CD8-positive, alpha-beta memory T cell (primary cell): ENCODE measurements at regions not wholly inside any gene's neighbourhood (a gene's known extent, or its start where the extent isn't known, plus 50 kb on each side); places are given as distances from the start of the nearest gene placed in this dataset.

Source experiments
- CTCF ChIA-PET: fragments of 350-600 bp; sonication (Branson Sonifier 250); formaldehyde crosslinking; loops from one replicate; lab custom pipeline; 2021; ENCODE audit warnings: antibody characterized with exemption; lab: Charles Lee
- POLR2A ChIA-PET: fragments of 350-600 bp; sonication (Branson Sonifier 250); formaldehyde crosslinking; loops from one replicate; lab custom pipeline; 2021; ENCODE audit warnings: antibody characterized with exemption; lab: Charles Lee
- DNase-seq, 5 donors: peaks; one replicate each; pipeline versions ENCODE4 v3.0.0 to v3.0.0-alpha.2; 2020 to 2022; ENCODE audit warnings: mixed read lengths in 1 of 5
- H3K27ac ChIP-seq: one replicate; pipeline ENCODE4 v1.7.0; 2013; ENCODE audit warnings: low read depth, mild to moderate bottlenecking, low read length, moderate library complexity
- H3K27me3 ChIP-seq: 2 replicates; pipeline ENCODE4 v1.7.0; 2013; ENCODE audit warnings: low read length, mild to moderate bottlenecking; ENCODE audit not compliant: insufficient read depth, poor library complexity, severe bottlenecking
- H3K36me3 ChIP-seq: 2 replicates; pipeline ENCODE4 v1.7.0; 2013; ENCODE audit warnings: mild to moderate bottlenecking, low read length, moderate library complexity; ENCODE audit not compliant: insufficient read depth
- H3K4me1 ChIP-seq: 2 replicates; pipeline ENCODE4 v1.7.0; 2013; ENCODE audit warnings: mild to moderate bottlenecking, low read length, moderate library complexity; ENCODE audit not compliant: insufficient read depth
- H3K4me3 ChIP-seq: 2 replicates; pipeline ENCODE4 v1.7.0; 2013; ENCODE audit warnings: mild to moderate bottlenecking, low read length
- H3K9me3 ChIP-seq: 2 replicates; pipeline ENCODE4 v1.7.0; 2013; ENCODE audit warnings: mild to moderate bottlenecking, low read length
- H3K27ac Mint-ChIP-seq, 8 donors: one replicate each; pipeline ENCODE4 v1.8.0; 2020 to 2021; ENCODE audit warnings: mixed read lengths in 8 of 8, mild to moderate bottlenecking in 6 of 8, inconsistent platforms in 3 of 8, moderate library complexity in 3 of 8
- H3K27me3 Mint-ChIP-seq, 2 donors: one replicate each; pipeline ENCODE4 v1.8.0; 2020 to 2021; ENCODE audit warnings: mixed read lengths in 2 of 2, mild to moderate bottlenecking in 1 of 2, moderate library complexity in 1 of 2
- H3K36me3 Mint-ChIP-seq, 3 donors: one replicate each; pipeline ENCODE4 v1.8.0; 2020 to 2021; ENCODE audit warnings: mixed read lengths in 3 of 3, inconsistent platforms in 1 of 3, mild to moderate bottlenecking in 1 of 3
- H3K4me1 Mint-ChIP-seq, 3 donors: one replicate each; pipeline ENCODE4 v1.8.0; 2020 to 2021; ENCODE audit warnings: mixed read lengths in 3 of 3, inconsistent platforms in 1 of 3, mild to moderate bottlenecking in 1 of 3
- H3K4me3 Mint-ChIP-seq, 7 donors: one replicate each; pipeline ENCODE4 v1.8.0; 2020 to 2021; ENCODE audit warnings: mixed read lengths in 7 of 7, mild to moderate bottlenecking in 6 of 7, moderate library complexity in 4 of 7, inconsistent platforms in 2 of 7
- H3K9me3 Mint-ChIP-seq, 5 donors: one replicate each; pipeline ENCODE4 v1.8.0; 2020 to 2022; ENCODE audit warnings: mixed read lengths in 5 of 5, mild to moderate bottlenecking in 3 of 5, moderate library complexity in 2 of 5, inconsistent platforms in 1 of 5

- CTCF ChIA-PET: no interaction called here
- peaks cover 0 to 2% (median 2%) of the 10 kb centered on the region in 3 donors for H3K36me3 Mint-ChIP-seq
- POLR2A ChIA-PET: no interaction called here
- Histone ChIP-seq H3K27ac (no peak overlapping the region), H3K4me1 (peaks cover 8% of the 10 kb centered on the region), H3K9me3 (no peaks in the 10 kb centered on the region), H3K27me3 (no peaks in the 10 kb centered on the region), H3K4me3 (no peak overlapping the region), H3K36me3 (no peaks in the 10 kb centered on the region)
- H3K4me3 Mint-ChIP-seq: no peak overlapping the region
- no peak for DNase-seq
- H3K27ac Mint-ChIP-seq: peak overlapping the region in 2 of 8 donors; percentile 0 to 18
- peaks cover 14 to 34% (median 23%) of the 10 kb centered on the region in 3 donors for H3K4me1 Mint-ChIP-seq
- H3K9me3 Mint-ChIP-seq: no peaks in the 10 kb centered on the region
- H3K27me3 Mint-ChIP-seq: no peaks in the 10 kb centered on the region
Observed at GRCh38 chr6:149218471-149218870, 99.0 kb upstream of the TAB2 start.

- H3K27ac Mint-ChIP-seq: peak overlapping the region in 3 of 8 donors; percentile 12 to 54 (median 18)
- CTCF ChIA-PET: no interaction called here
- POLR2A ChIA-PET: no interaction called here
Observed at GRCh38 chr6:149218915-149219314, 98.6 kb upstream of the TAB2 start.

GRCh38 chr6:149220882-149221773, 96.4 kb upstream of the TAB2 start:
- peaks cover 0 to 3% (median 2%) of the 10 kb centered on the region in 3 donors for H3K36me3 Mint-ChIP-seq
- ChIA-PET POLR2A (no interaction called here), CTCF (interaction anchor here (1.1 kb wide), 1 partner anchor 10 kb away, joined by 3 read pairs; no protein-coding TSS in a partner anchor)
- peak overlapping the region in 1 of 8 donors; percentile 66 for H3K27ac Mint-ChIP-seq
- Histone ChIP-seq H3K36me3 (no peaks in the 10 kb centered on the region), H3K27ac (no peak overlapping the region), H3K4me3 (no peak overlapping the region), H3K4me1 (peaks cover 7% of the 10 kb centered on the region), H3K27me3 (no peaks in the 10 kb centered on the region), H3K9me3 (no peaks in the 10 kb centered on the region)
- no peak for DNase-seq
- no peak overlapping the region for H3K4me3 Mint-ChIP-seq
- no peaks in the 10 kb centered on the region for H3K27me3 Mint-ChIP-seq
- H3K9me3 Mint-ChIP-seq: no peaks in the 10 kb centered on the region
- H3K4me1 Mint-ChIP-seq: peaks cover 17 to 39% (median 23%) of the 10 kb centered on the region in 3 donors

More at GRCh38 chr6:149218915-149219314, 98.6 kb upstream of the TAB2 start:
- peaks cover 0 to 2% (median 2%) of the 10 kb centered on the region in 3 donors for H3K36me3 Mint-ChIP-seq
- Histone ChIP-seq H3K9me3 (no peaks in the 10 kb centered on the region), H3K4me3 (no peak overlapping the region), H3K4me1 (peaks cover 4% of the 10 kb centered on the region), H3K27ac (no peak overlapping the region), H3K27me3 (no peaks in the 10 kb centered on the region), H3K36me3 (no peaks in the 10 kb centered on the region)
- H3K9me3 Mint-ChIP-seq: no peaks in the 10 kb centered on the region
- DNase-seq: no peak
- no peak overlapping the region for H3K4me3 Mint-ChIP-seq
- H3K27me3 Mint-ChIP-seq: no peaks in the 10 kb centered on the region
- peaks cover 17 to 38% (median 23%) of the 10 kb centered on the region in 3 donors for H3K4me1 Mint-ChIP-seq

GRCh38 chr6:149221774-149222070, 95.8 kb upstream of the TAB2 start:
- Histone ChIP-seq H3K27ac (no peak overlapping the region), H3K4me3 (no peak overlapping the region), H3K36me3 (no peaks in the 10 kb centered on the region), H3K9me3 (no peaks in the 10 kb centered on the region), H3K27me3 (no peaks in the 10 kb centered on the region), H3K4me1 (peaks cover 7% of the 10 kb centered on the region)
- peaks cover 17 to 41% (median 19%) of the 10 kb centered on the region in 3 donors for H3K4me1 Mint-ChIP-seq
- DNase-seq: no peak
- ChIA-PET POLR2A (no interaction called here), CTCF (no interaction called here)
- peaks cover 0 to 5% (median 2%) of the 10 kb centered on the region in 3 donors for H3K36me3 Mint-ChIP-seq
- H3K27ac Mint-ChIP-seq: no peak overlapping the region
- no peak overlapping the region for H3K4me3 Mint-ChIP-seq
- no peaks in the 10 kb centered on the region for H3K9me3 Mint-ChIP-seq
- H3K27me3 Mint-ChIP-seq: no peaks in the 10 kb centered on the region

GRCh38 chr6:149223120-149223903, 94.2 kb upstream of the TAB2 start:
- Histone ChIP-seq H3K4me3 (no peak overlapping the region), H3K27ac (no peak overlapping the region), H3K4me1 (peaks cover 7% of the 10 kb centered on the region), H3K27me3 (no peaks in the 10 kb centered on the region), H3K9me3 (no peaks in the 10 kb centered on the region), H3K36me3 (no peaks in the 10 kb centered on the region)
- H3K9me3 Mint-ChIP-seq: no peaks in the 10 kb centered on the region
- DNase-seq: no peak
- no peak overlapping the region for H3K4me3 Mint-ChIP-seq
- no peak overlapping the region for H3K27ac Mint-ChIP-seq
- no peaks in the 10 kb centered on the region for H3K27me3 Mint-ChIP-seq
- CTCF ChIA-PET: interaction anchor here (1.0 kb wide), 1 partner anchor 169 kb away, joined by 3 read pairs; no protein-coding TSS in a partner anchor
- POLR2A ChIA-PET: no interaction called here
- H3K4me1 Mint-ChIP-seq: peaks cover 7 to 27% (median 14%) of the 10 kb centered on the region in 3 donors
- H3K36me3 Mint-ChIP-seq: peaks cover 0 to 5% (median 2%) of the 10 kb centered on the region in 3 donors

- no peaks in the 10 kb centered on the region for H3K9me3 Mint-ChIP-seq
- H3K27me3 Mint-ChIP-seq: no peaks in the 10 kb centered on the region
- Histone ChIP-seq H3K4me1 (peaks cover 4% of the 10 kb centered on the region), H3K9me3 (no peaks in the 10 kb centered on the region), H3K27ac (no peak overlapping the region), H3K36me3 (no peaks in the 10 kb centered on the region), H3K4me3 (no peak overlapping the region), H3K27me3 (no peaks in the 10 kb centered on the region)
- no peak overlapping the region for H3K4me3 Mint-ChIP-seq
- POLR2A ChIA-PET: no interaction called here
- H3K27ac Mint-ChIP-seq: no peak overlapping the region
- CTCF ChIA-PET: interaction anchor here (1.0 kb wide), 1 partner anchor 170 kb away, joined by 3 read pairs; no protein-coding TSS in a partner anchor
- peaks cover 0 to 5% (median 2%) of the 10 kb centered on the region in 3 donors for H3K36me3 Mint-ChIP-seq
- peaks cover 7 to 23% (median 9%) of the 10 kb centered on the region in 3 donors for H3K4me1 Mint-ChIP-seq
- no peak for DNase-seq
Observed at GRCh38 chr6:149223904-149224351, 93.6 kb upstream of the TAB2 start.

- ChIA-PET CTCF (no interaction called here), POLR2A (no interaction called here)
- no peaks in the 10 kb centered on the region for H3K27me3 ChIP-seq
- no peaks in the 10 kb centered on the region for H3K9me3 ChIP-seq
- DNase-seq: no peak
- Mint-ChIP-seq H3K9me3 (no peaks in the 10 kb centered on the region), H3K4me1 (peaks cover 7 to 23% (median 8%) of the 10 kb centered on the region in 3 donors), H3K36me3 (peaks cover 0 to 5% (median 2%) of the 10 kb centered on the region in 3 donors), H3K27me3 (no peaks in the 10 kb centered on the region), H3K4me3 (no peak overlapping the region), H3K27ac (no peak overlapping the region)
- no peaks in the 10 kb centered on the region for H3K36me3 ChIP-seq
- H3K27ac ChIP-seq: no peak overlapping the region
- H3K4me1 ChIP-seq: peaks cover 4% of the 10 kb centered on the region
- no peak overlapping the region for H3K4me3 ChIP-seq
Observed at GRCh38 chr6:149224399-149224798, 93.1 kb upstream of the TAB2 start.

GRCh38 chr6:149225370-149225769, 92.1 kb upstream of the TAB2 start:
- no peaks in the 10 kb centered on the region for H3K27me3 Mint-ChIP-seq
- DNase-seq: no peak
- H3K4me1 ChIP-seq: peaks cover 4% of the 10 kb centered on the region
- no peak overlapping the region for H3K27ac Mint-ChIP-seq
- H3K9me3 Mint-ChIP-seq: no peaks in the 10 kb centered on the region
- no peak overlapping the region for H3K4me3 Mint-ChIP-seq
- H3K36me3 ChIP-seq: no peaks in the 10 kb centered on the region
- POLR2A ChIA-PET: no interaction called here
- no peak overlapping the region for H3K4me3 ChIP-seq
- H3K9me3 ChIP-seq: no peaks in the 10 kb centered on the region
- H3K27ac ChIP-seq: no peak overlapping the region
- no peaks in the 10 kb centered on the region for H3K27me3 ChIP-seq
- peaks cover 0 to 3% (median 2%) of the 10 kb centered on the region in 3 donors for H3K36me3 Mint-ChIP-seq
- H3K4me1 Mint-ChIP-seq: peaks cover 7 to 25% (median 8%) of the 10 kb centered on the region in 3 donors
- CTCF ChIA-PET: no interaction called here
